ENCODE measurements at regions not wholly inside any gene's neighbourhood (a gene's known extent, or its start where the extent isn't known, plus 50 kb on each side); places are given as distances from the start of the nearest gene placed in this dataset.
A peak's percentile ranks its signal among the peaks of the same experiment; 100 is the strongest.
"Not testable (repeated sequence)": the region's sequence is repeated elsewhere in the genome, so short reads cannot be mapped to it uniquely, and the experiment has no call there.

DNA sequence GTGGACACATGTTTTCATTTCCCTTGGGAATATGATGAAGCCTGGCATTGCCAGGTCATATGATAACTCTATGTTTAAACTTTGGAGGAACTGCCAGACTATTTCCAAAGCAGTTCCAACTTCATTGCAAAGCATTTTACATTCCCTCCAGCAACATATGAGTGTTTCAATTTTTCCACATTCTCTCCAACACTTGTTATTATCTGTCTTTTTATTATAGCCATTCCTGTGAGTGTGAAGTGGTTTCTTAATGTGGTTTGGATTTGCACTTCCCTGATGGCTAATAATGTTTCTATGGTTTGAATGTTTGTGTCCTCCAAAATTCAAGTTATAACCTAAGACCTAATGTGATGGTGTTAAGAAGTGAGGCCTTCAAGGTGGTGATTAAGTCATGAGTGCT is 228.0 kb downstream of the CDRT15L2 start:
- CTCF ChIA-PET (ENCODE audit: low intra/inter-chr PET ratio); in situ Hi-C loops (cut with MboI); DNase-seq (ENCODE audit: extremely low read depth in 1 of 4, low spot score in 3 of 4); H4K20me1 ChIP-seq (replicated peaks; ENCODE audit: control insufficient read depth, insufficient read depth, low read length); H3K27me3 ChIP-seq (ENCODE audit: control insufficient read depth in 2 of 2, insufficient read depth in 2 of 2, low read length in 2 of 2); H3K79me2 ChIP-seq (ENCODE audit: control insufficient read depth, insufficient read depth, low read length); FAIRE-seq; BruUV-seq (replicated peaks); H3K4me2 ChIP-seq (ENCODE audit: insufficient read depth, low read length); intact Hi-C loops (cut with micrococcal nuclease); H3K4me3 ChIP-seq; ATAC-seq; H3K9me1 ChIP-seq (ENCODE audit: control insufficient read depth, insufficient read depth, low read length); H2AFZ ChIP-seq (ENCODE audit: low read depth, low read length); H3K9me3 ChIP-seq (replicated peaks; ENCODE audit: control insufficient read depth, insufficient read depth, low read depth, low read length); H3K27ac ChIP-seq (ENCODE audit: extremely low read depth, low read depth, low read length); H3K4me1 ChIP-seq (replicated peaks in 1 of 2; ENCODE audit: control insufficient read depth in 2 of 2, insufficient read depth in 2 of 2, low read length in 2 of 2); H3K36me3 ChIP-seq (ENCODE audit: control insufficient read depth, insufficient read depth, low read length); H3K9ac ChIP-seq (ENCODE audit: insufficient read depth in 1 of 2, low read depth in 2 of 2, low read length in 2 of 2): not testable (repeated sequence)
- TF ChIP-seq RBM25 (IDR thresholded peaks at IDR 0.05; ENCODE audit: low read depth, low read length, severe bottlenecking) (peak; percentile 28), ZNF184 (CRISPR knock-in tag; IDR thresholded peaks at IDR 0.05) (peak; percentile 72; the same call in 1 of the 2 replicates)
- POLR2A ChIA-PET = interaction anchor here (0.6 kb wide), 1 partner anchor 24 kb away, joined by 3 read pairs; no protein-coding TSS in a partner anchor

DNA sequence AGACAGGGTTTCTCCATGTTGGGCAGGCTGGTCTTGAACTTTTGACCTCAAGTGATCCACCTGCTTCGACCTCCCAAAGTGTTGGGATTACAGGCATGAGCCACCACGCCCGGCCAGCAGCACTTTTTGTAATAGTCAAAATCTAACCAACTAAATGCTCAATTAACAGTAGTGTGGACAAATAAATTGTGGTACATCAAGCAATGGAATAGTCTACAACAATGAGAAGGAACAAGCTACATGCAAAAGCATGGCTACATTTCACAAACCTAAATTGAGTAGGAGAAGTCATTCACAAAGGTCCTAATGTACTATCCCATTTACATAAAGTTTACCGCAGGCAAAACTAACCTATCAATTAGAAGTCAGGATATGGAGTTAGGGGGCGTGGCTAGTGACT is 227.4 kb downstream of the USP22 start:
- H3K9ac ChIP-seq (ENCODE audit: insufficient read depth in 1 of 2, low read depth in 2 of 2, low read length in 2 of 2); intact Hi-C loops (cut with micrococcal nuclease); H3K79me2 ChIP-seq (ENCODE audit: control insufficient read depth, insufficient read depth, low read length); in situ Hi-C loops (cut with MboI); H3K4me2 ChIP-seq (ENCODE audit: insufficient read depth, low read length); H4K20me1 ChIP-seq (replicated peaks; ENCODE audit: control insufficient read depth, insufficient read depth, low read length); H3K9me1 ChIP-seq (ENCODE audit: control insufficient read depth, insufficient read depth, low read length); H2AFZ ChIP-seq (ENCODE audit: low read depth, low read length); CTCF ChIA-PET (ENCODE audit: low intra/inter-chr PET ratio); FAIRE-seq; H3K27ac ChIP-seq (ENCODE audit: extremely low read depth, low read depth, low read length); ATAC-seq; H3K4me3 ChIP-seq; DNase-seq (ENCODE audit: extremely low read depth in 1 of 4, low spot score in 3 of 4); H3K27me3 ChIP-seq (ENCODE audit: control insufficient read depth in 2 of 2, insufficient read depth in 2 of 2, low read length in 2 of 2); H3K36me3 ChIP-seq (ENCODE audit: control insufficient read depth, insufficient read depth, low read length); BruUV-seq (replicated peaks); H3K9me3 ChIP-seq (replicated peaks; ENCODE audit: control insufficient read depth, insufficient read depth, low read depth, low read length); POLR2A ChIA-PET; H3K4me1 ChIP-seq (replicated peaks in 1 of 2; ENCODE audit: control insufficient read depth in 2 of 2, insufficient read depth in 2 of 2, low read length in 2 of 2): not testable (repeated sequence)
- TF ChIP-seq ZNF146 (CRISPR knock-in tag; IDR thresholded peaks at IDR 0.05; ENCODE audit: unreplicated experiment) = peak; percentile 52
- WGBS (ENCODE audit: insufficient coverage, low coverage, missing lambda C conversion rate) = 9% methylated on average over 2 of the region's 5 CpGs
